GM23338 (cell line): ENCODE measurements at regions not wholly inside any gene's neighbourhood (a gene's known extent, or its start where the extent isn't known, plus 50 kb on each side); places are given as distances from the start of the nearest gene placed in this dataset.

Experiments
- ATAC-seq: fragments of 200-7000 bp; cut with Tn5 transposase; 3 replicates; pipeline ENCODE4 v1.9.1; 2020
- DNase-seq: peaks from one replicate; pipeline ENCODE4 v3.0.0-alpha.2; 2015; ENCODE audit warnings: low spot score
- H2AFZ ChIP-seq: fragments of 200-600 bp; sonication (generic); 2 replicates; pipeline ENCODE4 v1.8.0; 2016; ENCODE audit warnings: antibody characterized with exemption, mild to moderate bottlenecking, moderate library complexity
- H3F3A ChIP-seq: fragments of 200-600 bp; sonication (generic); replicated peaks from 2 replicates; pipeline ENCODE4 v1.8.0; 2017; ENCODE audit warnings: antibody characterized with exemption, mixed run types, low read depth
- H3K27ac ChIP-seq: fragments of 200-600 bp; sonication (generic); 2 replicates; pipeline ENCODE4 v1.6.1; 2016; ENCODE audit warnings: low read depth
- H3K27me3 ChIP-seq: fragments of 200-600 bp; sonication (generic); 2 replicates; pipeline ENCODE4 v1.8.0; 2016; ENCODE audit warnings: mild to moderate bottlenecking, mixed run types, moderate library complexity; ENCODE audit not compliant: insufficient read depth
- H3K36me3 ChIP-seq: fragments of 200-600 bp; sonication (generic); 2 replicates; pipeline ENCODE4 v1.8.0; 2016; ENCODE audit warnings: mild to moderate bottlenecking; ENCODE audit not compliant: insufficient read depth
- H3K4me1 ChIP-seq: fragments of 200-600 bp; sonication (generic); 2 replicates; pipeline ENCODE4 v1.8.0; 2016; ENCODE audit warnings: mild to moderate bottlenecking, moderate library complexity; ENCODE audit not compliant: insufficient read depth
- H3K4me2 ChIP-seq: fragments of 200-600 bp; sonication (generic); 2 replicates; pipeline ENCODE4 v1.7.1; 2017; ENCODE audit warnings: mixed run types
- H3K4me3 ChIP-seq: fragments of 200-600 bp; sonication (generic); 2 replicates; pipeline ENCODE4 v1.6.1; 2016; ENCODE audit warnings: mixed run types
- H3K79me2 ChIP-seq: fragments of 200-600 bp; sonication (generic); replicated peaks from 2 replicates; pipeline ENCODE4 v1.8.0; 2017; ENCODE audit warnings: mild to moderate bottlenecking; ENCODE audit not compliant: insufficient read depth
- H3K9me2 ChIP-seq: fragments of 200-600 bp; sonication (generic); 2 replicates; pipeline ENCODE4 v1.8.0; 2017; ENCODE audit not compliant: insufficient read depth
- H4K20me1 ChIP-seq: fragments of 200-600 bp; sonication (generic); replicated peaks from 2 replicates; pipeline ENCODE4 v1.8.0; 2017; ENCODE audit warnings: mild to moderate bottlenecking; ENCODE audit not compliant: insufficient read depth
- H3K27ac Mint-ChIP-seq: 2 replicates; pipeline ENCODE4 v1.8.0; 2020; ENCODE audit warnings: inconsistent platforms, mild to moderate bottlenecking, moderate library complexity, mixed read lengths
- H3K27me3 Mint-ChIP-seq: 3 replicates; pipeline ENCODE4 v1.8.0; 2022; ENCODE audit warnings: low read depth, mild to moderate bottlenecking, moderate library complexity, mixed read lengths, inconsistent platforms; ENCODE audit not compliant: insufficient read depth, poor library complexity
- H3K36me3 Mint-ChIP-seq: 3 replicates; pipeline ENCODE4 v1.8.0; 2021; ENCODE audit warnings: low read depth, mild to moderate bottlenecking, inconsistent platforms, moderate library complexity, mixed read lengths
- H3K4me1 Mint-ChIP-seq: 3 replicates; pipeline ENCODE4 v1.8.0; 2020; ENCODE audit warnings: mild to moderate bottlenecking, inconsistent platforms, mixed read lengths
- H3K4me3 Mint-ChIP-seq: 3 replicates; pipeline ENCODE4 v1.8.0; 2021; ENCODE audit warnings: moderate library complexity, mild to moderate bottlenecking, inconsistent platforms, mixed read lengths
- H3K9me3 Mint-ChIP-seq: 3 replicates; pipeline ENCODE4 v1.8.0; 2020; ENCODE audit warnings: moderate library complexity, mild to moderate bottlenecking, inconsistent platforms, mixed read lengths
- CREB1 ChIP-seq: fragments of 250-450 bp; sonication (Bioruptor Pico); IDR thresholded peaks from 2 replicates; pipeline ENCODE4 v1.5.0; 2020; ENCODE audit warnings: low read depth, mild to moderate bottlenecking, moderate library complexity
- EZH2 ChIP-seq: fragments of 200-600 bp; sonication (generic); IDR thresholded peaks from one replicate; pipeline ENCODE4 v1.8.0; 2017; ENCODE audit warnings: antibody characterized with exemption, mild to moderate bottlenecking, low read depth; ENCODE audit not compliant: unreplicated experiment
- EZH2phosphoT487 ChIP-seq: fragments of 200-600 bp; sonication (generic); IDR thresholded peaks from one replicate; pipeline ENCODE4 v1.8.1; 2018; ENCODE audit warnings: antibody characterized with exemption; ENCODE audit not compliant: unreplicated experiment
- JUNB ChIP-seq: IDR thresholded peaks from one replicate; pipeline ENCODE4 v1.6.1; 2016; ENCODE audit warnings: antibody characterized with exemption; ENCODE audit not compliant: unreplicated experiment
- POLR2AphosphoS5 ChIP-seq: IDR thresholded peaks from 2 replicates; pipeline ENCODE4 v1.6.1; 2016; ENCODE audit warnings: antibody characterized with exemption, low read depth
- ZNF114 ChIP-seq: fragments of 250-450 bp; sonication (Bioruptor Pico); IDR thresholded peaks from 2 replicates; pipeline ENCODE4 v1.5.0; 2020; ENCODE audit warnings: mild to moderate bottlenecking, moderate library complexity
- TF ChIP-seq, protein P1 (sequence below): IDR thresholded peaks from one replicate; pipeline ENCODE4 v1.6.1; 2018; ENCODE audit warnings: antibody characterized with exemption; ENCODE audit not compliant: unreplicated experiment
- TF ChIP-seq, protein P2 (sequence below), 2 experiments: fragments of 200-600 bp in 1 of 2; sonication (generic) in 1 of 2; conservative IDR thresholded peaks; 2 replicates each; pipeline versions ENCODE4 v1.5.1 to v1.6.1; 2016 to 2017; ENCODE audit warnings: antibody characterized with exemption in 2 of 2, low read depth in 2 of 2, mild to moderate bottlenecking in 2 of 2, moderate library complexity in 1 of 2
- TF ChIP-seq, protein P3 (sequence below): fragments of 250-450 bp; sonication (Bioruptor Pico); IDR thresholded peaks from 2 replicates; pipeline ENCODE4 v1.5.0; 2020; ENCODE audit warnings: mild to moderate bottlenecking, moderate library complexity

DNA sequence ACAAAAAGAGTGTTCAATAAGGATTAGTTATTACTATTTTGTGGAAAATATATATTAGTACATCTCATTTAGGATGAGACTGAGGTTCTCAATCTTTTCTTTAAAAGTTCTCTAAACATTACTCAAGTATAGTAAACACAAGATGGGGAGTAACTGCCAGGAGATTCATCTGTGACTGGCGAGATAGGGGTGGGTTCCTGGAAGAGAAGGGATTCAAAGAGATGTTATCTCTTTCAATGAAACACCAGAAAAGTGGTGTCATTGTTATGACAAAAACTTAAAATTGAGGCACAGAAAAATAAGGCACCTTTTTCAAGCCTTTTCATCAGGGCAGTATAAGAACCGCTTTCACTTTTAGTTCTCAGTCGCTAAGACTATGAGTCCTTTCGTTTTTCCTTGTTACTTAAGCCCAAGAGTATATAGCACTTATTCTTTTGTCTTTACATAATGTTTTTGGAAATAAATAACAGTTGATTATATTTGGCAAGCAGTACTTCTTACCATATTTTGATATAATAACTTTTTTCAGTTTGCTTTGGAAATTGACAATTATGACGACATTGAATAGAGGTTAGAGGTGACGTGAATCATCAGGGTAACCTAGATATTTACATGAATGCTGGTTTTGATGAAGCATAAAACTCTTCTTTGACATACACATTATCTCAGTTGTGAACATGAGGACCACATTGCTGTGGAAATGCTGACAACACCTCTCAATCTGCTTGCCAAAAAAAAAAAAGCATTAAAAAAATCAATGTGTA, 393.9 kb upstream of the TCF4 start:
- peaks cover 3% of the 10 kb centered on the region for H3K27me3 Mint-ChIP-seq
- H3K9me3 Mint-ChIP-seq: peaks cover 8% of the 10 kb centered on the region
- H2AFZ ChIP-seq: no peak overlapping the region
- no peaks in the 10 kb centered on the region for H3K79me2 ChIP-seq
- DNase-seq: no peak
- H3K27ac Mint-ChIP-seq: no peak overlapping the region
- H3K36me3 Mint-ChIP-seq: peaks cover 6% of the 10 kb centered on the region
- H3K27me3 ChIP-seq: no peaks in the 10 kb centered on the region
- no peaks in the 10 kb centered on the region for H3K9me2 ChIP-seq
- peaks cover 7% of the 10 kb centered on the region for H3K4me1 Mint-ChIP-seq
- H4K20me1 ChIP-seq: no peaks in the 10 kb centered on the region
- H3K27ac ChIP-seq: no peak overlapping the region
- 0 out of 2 replicates have a peak, but pooled peaks cover 5% of the 10 kb centered on the region for H3K36me3 ChIP-seq
- TF ChIP-seq POLR2AphosphoS5: no peak
- TF ChIP-seq, protein P1, sequence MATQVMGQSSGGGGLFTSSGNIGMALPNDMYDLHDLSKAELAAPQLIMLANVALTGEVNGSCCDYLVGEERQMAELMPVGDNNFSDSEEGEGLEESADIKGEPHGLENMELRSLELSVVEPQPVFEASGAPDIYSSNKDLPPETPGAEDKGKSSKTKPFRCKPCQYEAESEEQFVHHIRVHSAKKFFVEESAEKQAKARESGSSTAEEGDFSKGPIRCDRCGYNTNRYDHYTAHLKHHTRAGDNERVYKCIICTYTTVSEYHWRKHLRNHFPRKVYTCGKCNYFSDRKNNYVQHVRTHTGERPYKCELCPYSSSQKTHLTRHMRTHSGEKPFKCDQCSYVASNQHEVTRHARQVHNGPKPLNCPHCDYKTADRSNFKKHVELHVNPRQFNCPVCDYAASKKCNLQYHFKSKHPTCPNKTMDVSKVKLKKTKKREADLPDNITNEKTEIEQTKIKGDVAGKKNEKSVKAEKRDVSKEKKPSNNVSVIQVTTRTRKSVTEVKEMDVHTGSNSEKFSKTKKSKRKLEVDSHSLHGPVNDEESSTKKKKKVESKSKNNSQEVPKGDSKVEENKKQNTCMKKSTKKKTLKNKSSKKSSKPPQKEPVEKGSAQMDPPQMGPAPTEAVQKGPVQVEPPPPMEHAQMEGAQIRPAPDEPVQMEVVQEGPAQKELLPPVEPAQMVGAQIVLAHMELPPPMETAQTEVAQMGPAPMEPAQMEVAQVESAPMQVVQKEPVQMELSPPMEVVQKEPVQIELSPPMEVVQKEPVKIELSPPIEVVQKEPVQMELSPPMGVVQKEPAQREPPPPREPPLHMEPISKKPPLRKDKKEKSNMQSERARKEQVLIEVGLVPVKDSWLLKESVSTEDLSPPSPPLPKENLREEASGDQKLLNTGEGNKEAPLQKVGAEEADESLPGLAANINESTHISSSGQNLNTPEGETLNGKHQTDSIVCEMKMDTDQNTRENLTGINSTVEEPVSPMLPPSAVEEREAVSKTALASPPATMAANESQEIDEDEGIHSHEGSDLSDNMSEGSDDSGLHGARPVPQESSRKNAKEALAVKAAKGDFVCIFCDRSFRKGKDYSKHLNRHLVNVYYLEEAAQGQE: no peak
- H3F3A ChIP-seq: no peaks in the 10 kb centered on the region
- ATAC-seq: no peak
- no peak overlapping the region for H3K4me2 ChIP-seq
- no peak overlapping the region for H3K4me3 ChIP-seq
- peaks cover 6% of the 10 kb centered on the region for H3K4me1 ChIP-seq
- H3K4me3 Mint-ChIP-seq: no peak overlapping the region

DNA sequence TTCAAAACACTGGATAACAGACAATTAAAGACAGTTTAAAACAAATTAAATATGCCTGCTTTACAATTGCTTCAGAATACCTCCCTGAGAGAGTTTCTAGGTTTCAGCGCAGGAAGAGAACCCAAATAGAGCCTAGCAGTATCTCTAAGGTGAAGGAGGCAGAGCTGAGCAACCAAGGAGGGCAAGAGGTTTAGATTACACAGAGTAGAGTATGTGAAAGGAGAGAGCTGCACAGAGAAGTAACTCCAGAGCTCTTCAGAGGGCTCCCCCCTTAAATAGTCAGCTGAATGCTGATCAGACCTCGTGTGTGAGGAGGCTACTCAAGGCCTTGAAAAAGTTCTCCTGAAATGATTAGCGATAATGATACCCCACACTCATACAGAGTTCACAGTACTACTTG, 386.5 kb upstream of the TCF4 start:
- Histone ChIP-seq H3K4me2 (no peak overlapping the region), H3K36me3 (no peaks in the 10 kb centered on the region), H3K79me2 (no peaks in the 10 kb centered on the region), H3K27me3 (no peaks in the 10 kb centered on the region), H3K4me3 (no peak overlapping the region), H4K20me1 (no peaks in the 10 kb centered on the region), H3K4me1 (no peaks in the 10 kb centered on the region), H3K27ac (no peak overlapping the region), H3K9me2 (peaks cover 6% of the 10 kb centered on the region; the same call in 1 of the 2 replicates), H3F3A (no peaks in the 10 kb centered on the region), H2AFZ (no peak overlapping the region)
- Mint-ChIP-seq H3K36me3 (no peaks in the 10 kb centered on the region), H3K27ac (no peak overlapping the region; the same call in 1 of the 2 replicates), H3K9me3 (no peaks in the 10 kb centered on the region; the same call in 2 of the 3 replicates), H3K27me3 (no peaks in the 10 kb centered on the region), H3K4me1 (peaks cover 7% of the 10 kb centered on the region; the same call in 2 of the 3 replicates), H3K4me3 (no peak overlapping the region)
- DNase-seq (no peak), ATAC-seq (peak; percentile 60)
- TF ChIP-seq EZH2phosphoT487 (no peak), POLR2AphosphoS5 (no peak), JUNB (no peak), CREB1 (CRISPR knock-in tag) (no peak), ZNF114 (CRISPR knock-in tag) (no peak), EZH2 (no peak)
- TF ChIP-seq, protein P2, sequence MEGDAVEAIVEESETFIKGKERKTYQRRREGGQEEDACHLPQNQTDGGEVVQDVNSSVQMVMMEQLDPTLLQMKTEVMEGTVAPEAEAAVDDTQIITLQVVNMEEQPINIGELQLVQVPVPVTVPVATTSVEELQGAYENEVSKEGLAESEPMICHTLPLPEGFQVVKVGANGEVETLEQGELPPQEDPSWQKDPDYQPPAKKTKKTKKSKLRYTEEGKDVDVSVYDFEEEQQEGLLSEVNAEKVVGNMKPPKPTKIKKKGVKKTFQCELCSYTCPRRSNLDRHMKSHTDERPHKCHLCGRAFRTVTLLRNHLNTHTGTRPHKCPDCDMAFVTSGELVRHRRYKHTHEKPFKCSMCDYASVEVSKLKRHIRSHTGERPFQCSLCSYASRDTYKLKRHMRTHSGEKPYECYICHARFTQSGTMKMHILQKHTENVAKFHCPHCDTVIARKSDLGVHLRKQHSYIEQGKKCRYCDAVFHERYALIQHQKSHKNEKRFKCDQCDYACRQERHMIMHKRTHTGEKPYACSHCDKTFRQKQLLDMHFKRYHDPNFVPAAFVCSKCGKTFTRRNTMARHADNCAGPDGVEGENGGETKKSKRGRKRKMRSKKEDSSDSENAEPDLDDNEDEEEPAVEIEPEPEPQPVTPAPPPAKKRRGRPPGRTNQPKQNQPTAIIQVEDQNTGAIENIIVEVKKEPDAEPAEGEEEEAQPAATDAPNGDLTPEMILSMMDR (conservative IDR thresholded peaks at IDR 0.05; ENCODE audit: low read depth in 2 of 2): no peak
- TF ChIP-seq, protein P3, sequence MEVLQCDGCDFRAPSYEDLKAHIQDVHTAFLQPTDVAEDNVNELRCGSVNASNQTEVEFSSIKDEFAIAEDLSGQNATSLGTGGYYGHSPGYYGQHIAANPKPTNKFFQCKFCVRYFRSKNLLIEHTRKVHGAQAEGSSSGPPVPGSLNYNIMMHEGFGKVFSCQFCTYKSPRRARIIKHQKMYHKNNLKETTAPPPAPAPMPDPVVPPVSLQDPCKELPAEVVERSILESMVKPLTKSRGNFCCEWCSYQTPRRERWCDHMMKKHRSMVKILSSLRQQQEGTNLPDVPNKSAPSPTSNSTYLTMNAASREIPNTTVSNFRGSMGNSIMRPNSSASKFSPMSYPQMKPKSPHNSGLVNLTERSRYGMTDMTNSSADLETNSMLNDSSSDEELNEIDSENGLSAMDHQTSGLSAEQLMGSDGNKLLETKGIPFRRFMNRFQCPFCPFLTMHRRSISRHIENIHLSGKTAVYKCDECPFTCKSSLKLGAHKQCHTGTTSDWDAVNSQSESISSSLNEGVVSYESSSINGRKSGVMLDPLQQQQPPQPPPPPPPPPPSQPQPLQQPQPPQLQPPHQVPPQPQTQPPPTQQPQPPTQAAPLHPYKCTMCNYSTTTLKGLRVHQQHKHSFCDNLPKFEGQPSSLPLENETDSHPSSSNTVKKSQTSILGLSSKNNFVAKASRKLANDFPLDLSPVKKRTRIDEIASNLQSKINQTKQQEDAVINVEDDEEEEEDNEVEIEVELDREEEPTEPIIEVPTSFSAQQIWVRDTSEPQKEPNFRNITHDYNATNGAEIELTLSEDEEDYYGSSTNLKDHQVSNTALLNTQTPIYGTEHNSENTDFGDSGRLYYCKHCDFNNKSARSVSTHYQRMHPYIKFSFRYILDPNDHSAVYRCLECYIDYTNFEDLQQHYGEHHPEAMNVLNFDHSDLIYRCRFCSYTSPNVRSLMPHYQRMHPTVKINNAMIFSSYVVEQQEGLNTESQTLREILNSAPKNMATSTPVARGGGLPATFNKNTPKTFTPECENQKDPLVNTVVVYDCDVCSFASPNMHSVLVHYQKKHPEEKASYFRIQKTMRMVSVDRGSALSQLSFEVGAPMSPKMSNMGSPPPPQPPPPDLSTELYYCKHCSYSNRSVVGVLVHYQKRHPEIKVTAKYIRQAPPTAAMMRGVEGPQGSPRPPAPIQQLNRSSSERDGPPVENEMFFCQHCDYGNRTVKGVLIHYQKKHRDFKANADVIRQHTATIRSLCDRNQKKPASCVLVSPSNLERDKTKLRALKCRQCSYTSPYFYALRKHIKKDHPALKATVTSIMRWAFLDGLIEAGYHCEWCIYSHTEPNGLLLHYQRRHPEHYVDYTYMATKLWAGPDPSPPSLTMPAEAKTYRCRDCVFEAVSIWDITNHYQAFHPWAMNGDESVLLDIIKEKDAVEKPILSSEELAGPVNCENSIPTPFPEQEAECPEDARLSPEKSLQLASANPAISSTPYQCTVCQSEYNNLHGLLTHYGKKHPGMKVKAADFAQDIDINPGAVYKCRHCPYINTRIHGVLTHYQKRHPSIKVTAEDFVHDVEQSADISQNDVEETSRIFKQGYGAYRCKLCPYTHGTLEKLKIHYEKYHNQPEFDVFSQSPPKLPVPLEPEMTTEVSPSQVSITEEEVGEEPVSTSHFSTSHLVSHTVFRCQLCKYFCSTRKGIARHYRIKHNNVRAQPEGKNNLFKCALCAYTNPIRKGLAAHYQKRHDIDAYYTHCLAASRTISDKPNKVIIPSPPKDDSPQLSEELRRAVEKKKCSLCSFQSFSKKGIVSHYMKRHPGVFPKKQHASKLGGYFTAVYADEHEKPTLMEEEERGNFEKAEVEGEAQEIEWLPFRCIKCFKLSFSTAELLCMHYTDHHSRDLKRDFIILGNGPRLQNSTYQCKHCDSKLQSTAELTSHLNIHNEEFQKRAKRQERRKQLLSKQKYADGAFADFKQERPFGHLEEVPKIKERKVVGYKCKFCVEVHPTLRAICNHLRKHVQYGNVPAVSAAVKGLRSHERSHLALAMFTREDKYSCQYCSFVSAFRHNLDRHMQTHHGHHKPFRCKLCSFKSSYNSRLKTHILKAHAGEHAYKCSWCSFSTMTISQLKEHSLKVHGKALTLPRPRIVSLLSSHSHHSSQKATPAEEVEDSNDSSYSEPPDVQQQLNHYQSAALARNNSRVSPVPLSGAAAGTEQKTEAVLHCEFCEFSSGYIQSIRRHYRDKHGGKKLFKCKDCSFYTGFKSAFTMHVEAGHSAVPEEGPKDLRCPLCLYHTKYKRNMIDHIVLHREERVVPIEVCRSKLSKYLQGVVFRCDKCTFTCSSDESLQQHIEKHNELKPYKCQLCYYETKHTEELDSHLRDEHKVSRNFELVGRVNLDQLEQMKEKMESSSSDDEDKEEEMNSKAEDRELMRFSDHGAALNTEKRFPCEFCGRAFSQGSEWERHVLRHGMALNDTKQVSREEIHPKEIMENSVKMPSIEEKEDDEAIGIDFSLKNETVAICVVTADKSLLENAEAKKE (CRISPR knock-in tag): no peak
